Stimulated activated naive CD4-positive, alpha-beta T cell treated with Interleukin-2 at 50 U/mL for 16 hours (primary cell): ENCODE measurements at regions not wholly inside any gene's neighbourhood (a gene's known extent, or its start where the extent isn't known, plus 50 kb on each side); places are given as distances from the start of the nearest gene placed in this dataset.

Experiments
- DNase-seq: peaks from one replicate; lab custom pipeline; 2025; lab: John Stamatoyannopoulos, UW

DNA sequence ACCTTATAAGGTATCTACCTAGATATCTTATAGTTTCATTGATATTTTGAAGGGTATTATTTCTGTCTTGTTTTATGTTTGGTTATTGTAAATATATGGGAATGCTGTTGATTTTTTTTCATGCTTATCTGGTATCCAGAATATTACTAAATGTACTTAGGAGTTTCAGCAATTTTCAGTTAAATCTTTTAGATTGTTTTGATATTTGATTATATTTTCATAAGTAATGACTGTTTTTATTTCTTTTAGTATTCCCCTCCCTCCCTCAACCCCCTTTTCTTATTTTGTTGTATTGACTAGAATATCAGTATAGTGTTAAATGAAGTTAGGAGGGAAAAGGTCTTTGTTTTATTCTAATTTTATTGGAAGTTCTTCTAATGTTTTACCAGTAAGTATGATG, 344.4 kb upstream of the PROX1 start:
- no peak for DNase-seq

DNA sequence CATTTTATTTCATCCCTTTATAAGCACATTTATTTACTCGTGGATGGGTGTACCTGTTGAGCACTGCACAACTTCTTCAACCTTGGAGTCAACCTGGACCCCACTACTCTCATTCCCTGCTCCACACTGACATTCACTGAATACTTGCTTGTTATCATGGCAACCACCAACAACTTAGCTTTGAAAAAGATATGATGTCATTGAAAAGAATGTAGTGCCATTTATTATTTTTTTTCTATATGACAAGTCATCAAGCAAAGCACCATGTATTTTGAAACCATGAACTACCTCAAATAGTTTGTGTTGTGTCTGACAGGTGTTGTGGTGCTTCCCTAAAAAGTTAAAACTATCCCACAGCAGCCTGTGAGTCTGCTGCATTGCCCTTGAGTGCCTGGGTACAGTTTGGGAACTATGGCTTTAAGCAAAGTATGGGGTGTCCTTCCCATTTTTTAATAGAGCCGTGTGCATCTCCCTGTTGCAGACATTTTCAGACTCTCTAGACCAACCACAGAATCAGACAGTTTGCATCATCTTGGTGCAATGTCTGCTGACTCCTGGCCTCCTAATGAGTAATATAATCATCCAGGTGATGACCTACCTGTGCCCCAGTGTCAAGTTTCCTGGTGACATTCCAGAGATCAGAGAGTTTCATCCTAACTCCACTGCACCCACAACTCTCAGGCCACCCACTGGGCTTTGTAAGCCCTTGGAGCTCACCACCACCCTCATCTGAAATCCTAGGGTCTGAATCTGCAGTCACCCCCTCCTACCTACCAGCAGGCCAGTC, 339.7 kb upstream of the PROX1 start:
- DNase-seq: no peak

DNA sequence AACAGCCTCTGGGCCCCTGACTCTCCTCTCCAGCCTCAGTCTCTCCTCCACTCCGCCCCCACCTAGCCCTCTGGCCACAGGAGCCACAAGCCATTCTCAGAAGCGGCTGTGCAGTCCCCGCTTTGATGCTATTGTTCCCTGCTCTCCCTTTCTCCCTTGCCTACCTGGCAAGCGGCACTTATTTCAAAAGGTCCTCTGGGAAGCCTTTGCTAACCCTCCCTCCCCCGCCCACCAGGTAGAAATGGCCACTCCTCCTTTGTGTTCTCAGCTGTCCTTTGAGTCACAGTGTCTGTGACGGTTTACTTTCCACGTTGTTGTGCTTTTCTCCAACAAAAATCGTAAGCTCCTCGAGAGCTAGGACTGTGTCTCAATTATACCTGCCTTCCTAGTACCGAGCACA, 338.4 kb upstream of the PROX1 start:
- no peak for DNase-seq

DNA sequence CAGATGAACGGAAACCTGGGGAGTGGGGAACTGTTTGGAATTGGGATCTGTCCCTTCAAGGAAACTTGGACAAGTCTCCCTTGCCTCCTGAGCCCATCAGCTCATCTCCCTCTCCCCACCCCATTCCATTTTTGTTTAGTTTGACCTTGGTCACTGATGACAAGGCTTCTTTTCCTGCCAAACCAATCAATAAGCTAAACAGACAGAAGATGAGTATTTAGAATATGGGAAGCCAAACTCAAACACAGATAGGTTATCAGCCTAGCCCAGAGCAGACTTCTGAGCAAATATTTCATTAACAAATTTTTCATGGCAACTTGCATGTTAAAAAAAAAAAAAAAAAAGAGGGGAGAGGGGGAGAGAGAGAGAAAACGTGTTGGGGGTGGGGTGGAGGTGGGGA, 337.2 kb upstream of the PROX1 start:
- DNase-seq: no peak

DNA sequence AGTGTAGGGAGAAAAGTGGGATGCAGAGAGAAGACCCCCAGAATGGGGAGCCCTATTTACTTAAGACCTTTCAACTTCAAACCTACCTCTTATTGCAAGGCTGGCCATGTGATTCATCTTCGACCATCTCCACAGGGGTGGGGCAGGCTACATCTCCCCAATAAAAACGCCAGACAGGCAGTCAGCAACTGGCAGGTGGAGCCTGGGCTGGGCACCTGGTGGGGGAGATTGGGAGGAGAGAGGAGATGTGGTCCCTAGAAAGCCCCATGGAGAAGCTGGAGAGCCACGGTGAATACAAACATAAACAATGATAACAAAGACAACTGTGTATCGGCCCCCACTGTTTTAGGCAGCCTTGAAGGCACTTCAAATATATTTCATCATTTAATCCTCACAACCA, 336.7 kb upstream of the PROX1 start:
- no peak for DNase-seq

DNA sequence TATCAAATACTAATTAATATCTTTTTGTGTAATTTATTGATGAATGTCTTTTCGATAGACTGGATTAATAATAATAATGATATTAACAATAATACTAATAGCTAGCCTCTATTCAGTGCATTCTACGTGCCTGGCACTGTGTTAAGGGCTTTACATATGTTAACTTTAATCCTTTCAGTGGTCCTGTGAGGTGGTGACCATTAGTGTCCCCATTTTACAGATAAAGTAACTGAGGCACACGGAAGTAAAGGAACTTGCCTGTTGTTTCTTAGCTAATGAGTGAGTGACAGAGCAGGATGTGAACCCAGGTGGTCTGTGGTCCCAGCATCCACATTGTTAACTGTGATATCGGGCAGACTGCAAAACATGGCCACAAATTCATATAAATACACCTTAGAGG, 335.7 kb upstream of the PROX1 start:
- no peak for DNase-seq

DNA sequence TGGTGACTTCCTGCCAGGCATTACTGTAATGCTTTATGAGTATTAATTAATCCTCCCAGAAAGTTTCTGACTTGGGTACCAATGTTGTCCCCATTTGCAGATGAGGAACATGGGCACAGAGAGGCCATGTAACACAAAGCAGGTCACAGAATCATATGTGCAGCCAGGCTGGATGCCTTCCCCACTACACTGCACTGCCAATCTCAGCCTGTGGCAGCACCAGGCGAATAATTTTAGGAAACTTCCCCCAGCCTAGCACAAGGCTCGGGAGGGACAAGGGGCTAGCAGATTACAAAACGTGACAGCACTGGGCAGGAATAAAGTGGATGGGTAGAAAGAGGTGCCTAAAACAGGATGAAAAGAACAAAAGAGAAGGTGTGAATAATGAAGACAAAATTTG, 331.7 kb upstream of the PROX1 start:
- no peak for DNase-seq

DNA sequence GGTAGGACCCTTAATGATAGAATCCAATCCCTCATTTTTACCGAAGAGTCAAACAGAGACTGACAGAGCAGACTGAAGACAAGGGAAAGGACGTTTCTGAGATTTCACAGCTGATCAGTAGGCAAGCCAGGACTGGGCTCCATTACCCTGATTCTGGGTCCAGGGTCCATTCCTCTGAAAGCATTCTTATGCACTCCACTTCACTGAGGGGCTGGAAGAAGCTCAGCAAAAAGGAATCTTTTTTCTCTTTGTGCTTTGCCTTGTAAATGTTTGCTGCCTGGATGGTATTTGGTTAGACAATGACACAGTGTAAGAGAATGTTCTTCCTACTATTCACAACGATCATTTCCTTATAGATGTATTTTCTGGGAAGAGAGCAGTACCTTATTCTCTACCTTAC, 331.3 kb upstream of the PROX1 start:
- no peak for DNase-seq

DNA sequence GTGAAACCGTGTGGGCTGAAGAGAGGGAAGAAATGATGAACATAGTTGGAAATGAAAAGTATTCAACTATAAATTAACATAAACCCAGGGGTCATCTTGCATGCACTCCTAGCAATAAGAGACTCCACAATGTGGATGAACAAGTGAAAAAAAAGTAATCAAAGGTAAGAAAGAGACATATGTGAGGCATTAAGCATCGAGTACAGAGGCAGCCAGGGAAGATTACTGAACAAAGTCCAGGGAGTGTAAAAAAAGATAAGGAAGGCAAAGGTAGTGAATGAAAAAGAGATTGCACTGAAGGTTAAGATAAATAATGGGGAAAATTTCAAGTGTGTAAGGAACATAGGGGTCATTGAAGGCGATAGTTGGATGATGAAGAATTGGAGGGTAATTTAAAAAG, 330.8 kb upstream of the PROX1 start:
- no peak for DNase-seq

DNA sequence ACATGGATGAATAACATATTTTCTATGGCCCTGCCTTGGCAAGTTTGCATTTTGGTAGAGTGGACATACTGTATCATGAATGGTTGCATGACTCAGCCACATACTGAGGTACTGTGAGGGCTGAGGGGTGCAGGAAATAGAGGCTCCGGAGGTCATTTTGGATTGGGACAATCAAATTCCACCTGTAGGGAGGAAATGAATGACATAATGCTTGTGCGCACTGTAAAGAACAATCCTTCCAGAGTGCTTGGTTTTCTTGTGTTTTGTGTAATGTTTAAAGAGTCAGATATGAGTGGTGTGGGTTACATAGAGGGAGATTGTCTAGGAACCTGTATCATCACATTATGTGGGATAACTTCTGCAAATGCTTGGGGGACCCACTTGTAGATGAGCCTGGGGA, 329.9 kb upstream of the PROX1 start:
- no peak for DNase-seq

DNA sequence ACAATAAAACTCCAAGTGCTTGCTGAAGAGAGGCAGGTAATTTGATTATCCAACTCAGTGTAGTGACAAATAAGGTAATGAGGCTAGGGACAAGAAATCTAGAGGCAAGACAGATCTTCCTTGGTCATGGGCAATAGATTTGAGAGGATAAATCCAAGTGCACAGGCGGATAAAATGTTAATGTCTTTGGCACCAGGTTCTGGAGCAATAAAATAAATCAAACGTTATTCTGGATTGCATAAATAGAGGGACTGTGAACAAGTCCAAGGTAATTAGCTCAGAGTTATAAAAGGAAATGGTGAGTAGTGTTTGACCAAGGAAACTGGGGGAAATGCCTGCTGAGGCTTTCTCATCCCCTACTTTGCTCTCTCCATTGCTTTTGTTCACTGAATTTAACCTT, 329.3 kb upstream of the PROX1 start:
- DNase-seq: no peak

DNA sequence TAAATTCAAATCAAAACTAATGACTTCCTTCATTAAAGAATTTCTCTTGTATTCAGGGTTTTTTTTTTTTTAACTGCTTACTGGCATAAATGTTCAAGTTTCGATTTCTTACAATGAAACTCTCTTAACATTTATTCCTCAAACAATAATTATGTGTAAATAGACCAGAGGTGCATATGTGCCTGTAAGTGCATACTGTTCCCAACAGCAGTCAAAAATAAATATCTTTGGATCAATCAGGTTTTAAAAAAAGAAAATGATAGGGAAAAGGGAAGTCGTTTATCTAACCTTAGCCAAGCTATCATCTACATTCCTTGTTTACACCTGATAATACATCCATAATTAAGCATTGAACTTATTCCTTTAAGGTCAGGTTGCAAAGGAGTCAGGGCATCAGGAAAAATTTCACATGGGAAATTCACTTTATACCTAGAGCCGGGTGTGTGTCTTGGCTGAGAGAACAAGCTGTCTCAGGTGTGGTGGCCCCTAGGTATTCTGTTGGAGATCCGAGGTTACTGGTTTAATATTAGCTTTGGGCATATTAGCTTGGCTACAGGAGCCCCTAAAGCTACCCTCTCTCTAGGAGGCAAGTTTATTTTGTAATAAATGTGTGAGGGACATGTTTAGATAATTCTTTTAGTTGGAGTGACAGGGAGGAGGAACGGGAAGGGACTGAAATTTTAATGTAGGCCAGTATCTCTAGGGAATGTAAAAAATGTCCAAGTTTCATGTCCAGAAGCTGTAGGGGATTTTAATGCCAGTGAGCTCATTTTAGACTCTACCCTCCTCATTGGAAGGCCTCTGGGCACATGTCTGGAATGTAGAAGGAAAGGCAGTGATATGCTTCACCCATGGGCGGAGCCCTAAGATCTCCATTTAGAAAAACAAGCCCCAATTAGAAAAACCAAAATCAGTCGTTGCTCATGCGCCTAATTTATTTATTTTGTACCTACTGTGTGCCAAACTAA, 327.9 kb upstream of the PROX1 start:
- DNase-seq: no peak

DNA sequence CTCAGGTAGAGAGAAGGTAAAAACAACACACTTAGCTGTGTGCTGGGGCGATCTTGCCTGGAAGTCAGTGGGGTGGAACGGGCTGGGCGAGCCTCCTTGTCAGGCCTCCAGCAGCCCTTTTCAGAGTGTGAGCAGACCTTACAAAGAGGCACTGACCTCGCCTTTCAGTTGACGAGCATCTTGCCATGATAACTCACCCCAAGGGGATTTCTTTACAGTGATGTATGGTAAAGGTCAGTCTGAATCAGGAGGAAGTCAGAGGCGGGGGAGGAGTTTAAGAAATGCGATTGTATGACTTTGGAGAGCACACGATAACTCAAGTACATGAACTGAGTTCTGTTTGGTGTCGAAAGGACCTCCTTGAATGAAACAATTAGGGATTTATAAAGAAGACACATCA, 326.5 kb upstream of the PROX1 start:
- DNase-seq: no peak

DNA sequence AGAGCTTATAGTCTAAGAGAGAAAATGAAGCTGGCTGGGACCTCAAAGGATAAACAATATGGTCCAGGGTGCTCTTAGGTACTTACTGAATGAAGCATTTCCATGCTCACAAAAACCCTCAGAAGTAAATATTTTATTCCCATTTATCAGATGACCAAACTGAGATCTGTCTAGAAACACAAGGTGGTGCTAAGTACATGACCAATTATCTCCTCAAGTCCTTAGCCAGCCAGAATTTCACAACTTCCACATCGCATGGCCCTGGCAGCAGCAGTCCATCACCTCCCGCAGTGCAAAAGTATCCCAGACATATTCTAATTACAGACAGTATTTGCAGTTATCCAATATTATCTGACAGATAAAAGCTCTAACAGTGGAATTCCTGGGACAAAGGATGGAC, 321.7 kb upstream of the PROX1 start:
- DNase-seq: no peak

DNA sequence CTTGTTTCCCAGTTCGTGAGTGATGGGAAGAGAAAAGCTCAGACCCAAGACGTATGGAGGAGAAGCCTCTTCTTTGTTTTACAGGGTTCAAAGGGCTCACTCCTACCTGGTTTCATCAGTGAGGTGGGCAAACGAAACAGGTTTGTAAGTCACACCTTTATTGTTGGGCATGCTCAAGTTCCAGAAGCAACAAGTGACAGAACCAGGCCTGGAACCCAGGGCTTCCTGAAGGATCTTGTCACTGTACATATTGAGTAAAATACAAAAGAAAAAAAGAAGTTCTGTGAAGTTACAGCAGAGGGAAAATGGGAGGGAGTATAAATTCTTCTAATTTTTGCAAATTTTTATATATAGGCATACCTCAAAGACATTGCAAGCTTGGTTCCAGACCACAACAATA, 320.9 kb upstream of the PROX1 start:
- no peak for DNase-seq

DNA sequence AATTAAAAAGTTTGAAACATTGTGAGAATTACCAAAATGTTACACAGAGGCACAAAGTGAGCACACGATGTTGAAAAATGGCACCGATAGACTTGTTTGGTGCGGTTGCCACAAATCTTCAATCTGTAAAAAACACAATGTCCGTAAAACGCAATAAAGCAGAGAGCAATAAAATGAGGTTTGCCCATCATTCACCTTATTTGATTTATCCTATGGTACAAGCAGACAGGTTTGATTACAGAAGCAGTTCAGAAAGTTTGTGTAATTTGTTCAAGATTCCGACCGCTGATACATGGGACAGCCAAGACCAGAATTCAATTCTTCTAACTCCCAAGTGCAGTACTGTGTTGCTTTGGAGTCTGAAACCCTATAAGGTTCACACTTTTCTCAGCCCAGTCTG, 318.3 kb upstream of the PROX1 start:
- no peak for DNase-seq

DNA sequence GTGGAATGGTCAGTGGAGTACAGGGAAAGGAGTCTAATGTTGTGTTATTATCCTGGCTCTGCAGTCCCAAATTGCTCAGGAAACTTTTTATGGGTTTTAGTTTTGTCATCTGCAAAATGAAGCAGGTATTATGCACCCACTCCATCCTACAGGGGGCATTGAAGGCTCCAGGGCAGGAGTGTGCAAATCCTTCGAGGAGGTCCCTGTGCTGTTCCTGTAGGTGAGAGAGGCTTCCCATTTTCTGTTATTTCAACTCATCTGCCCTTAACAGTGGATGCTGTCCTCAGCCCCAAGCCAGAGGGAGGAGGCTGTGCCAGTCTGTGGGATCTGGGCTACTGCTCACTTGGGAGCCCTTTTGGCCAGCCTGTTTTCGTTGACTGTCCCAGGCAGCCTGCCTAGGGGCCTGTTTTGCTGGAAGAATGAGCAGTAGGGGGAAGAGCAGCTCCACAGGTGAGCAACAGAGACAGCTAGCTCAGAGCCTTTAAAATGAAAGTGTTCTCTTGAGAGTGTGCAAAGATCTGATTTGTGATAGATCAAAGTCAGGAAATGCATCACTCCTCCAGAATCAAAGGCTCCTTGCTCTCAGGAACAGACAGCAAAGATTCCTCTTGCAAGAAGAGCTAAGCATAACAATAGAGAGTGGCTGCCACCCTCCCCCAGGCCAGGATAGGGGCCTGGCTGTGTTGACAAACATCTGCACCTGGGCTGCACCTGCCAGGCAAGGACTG, 317.6 kb upstream of the PROX1 start:
- no peak for DNase-seq

DNA sequence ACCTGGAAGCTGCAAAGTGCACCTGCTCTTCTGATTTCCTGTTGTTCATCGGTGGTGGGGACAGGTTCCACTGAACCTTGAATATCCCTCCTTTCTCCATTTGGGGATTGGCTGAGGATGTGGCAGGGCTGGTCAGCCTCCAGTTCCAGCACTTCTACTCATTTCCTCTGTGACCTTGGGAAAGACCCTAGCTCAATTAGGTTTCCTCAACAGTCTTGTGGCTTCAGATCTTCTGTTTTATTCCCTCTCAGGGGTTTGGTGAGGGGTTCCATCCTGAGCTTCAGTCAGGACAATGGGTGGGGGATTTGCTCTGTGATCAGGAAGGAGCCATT, 317.1 kb upstream of the PROX1 start:
- no peak for DNase-seq

DNA sequence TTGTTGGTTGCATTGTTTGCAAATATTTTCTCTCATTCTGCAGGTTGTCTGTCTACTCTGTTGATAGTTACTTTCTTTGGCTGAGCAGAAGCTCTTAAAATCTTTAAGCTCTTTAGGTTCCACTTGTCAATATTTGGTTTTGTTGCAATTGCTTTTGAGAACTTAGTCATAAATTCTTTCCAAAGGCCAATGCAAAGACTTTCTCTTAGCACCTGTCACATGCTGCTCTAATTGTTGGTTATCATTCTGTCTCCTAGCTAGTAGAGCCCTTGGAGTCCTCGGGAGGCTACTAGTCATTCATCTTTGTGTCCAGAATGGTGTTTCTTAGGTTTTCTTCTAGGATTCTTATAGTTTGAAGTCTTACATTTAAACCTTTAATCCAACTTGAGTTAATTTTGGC, 312.7 kb upstream of the PROX1 start:
- no peak for DNase-seq

DNA sequence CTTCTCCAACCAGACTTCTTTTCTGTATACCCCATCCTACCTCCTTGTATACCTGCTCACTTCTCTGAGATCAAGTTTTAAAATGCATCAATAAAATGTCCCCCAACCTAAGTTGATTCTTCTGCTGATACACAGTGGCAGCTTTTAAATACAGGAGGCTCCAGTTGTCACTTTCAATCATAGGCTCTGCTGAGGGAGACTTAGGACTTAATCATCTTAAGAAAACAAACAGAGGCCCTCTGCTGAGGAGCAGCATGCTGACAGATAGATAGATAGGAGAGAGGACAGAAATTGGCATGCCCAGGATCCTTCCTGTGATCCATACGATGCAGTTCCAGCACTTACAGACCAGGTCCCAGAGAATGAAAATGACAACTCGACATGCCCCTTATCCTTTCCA, 311.0 kb upstream of the PROX1 start:
- DNase-seq: no peak

DNA sequence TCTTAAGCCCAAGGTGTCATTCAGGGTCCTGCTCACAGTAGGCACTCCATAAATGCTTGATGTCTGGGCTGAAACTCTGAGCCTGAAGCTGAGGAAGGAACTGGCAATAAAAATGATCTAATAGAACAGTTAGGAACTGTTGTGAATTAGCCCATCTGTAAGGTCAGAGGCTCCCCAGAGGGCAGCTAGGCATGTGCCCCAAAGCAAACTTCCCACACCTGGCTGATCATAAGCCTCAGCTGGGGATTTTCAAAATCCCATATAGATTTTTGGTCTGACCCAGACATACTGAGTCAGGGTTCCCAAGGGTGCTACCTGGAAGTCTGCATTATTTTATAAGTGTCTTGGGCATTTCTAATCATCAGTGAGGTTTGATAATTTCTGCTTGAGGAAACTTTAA, 309.4 kb upstream of the PROX1 start:
- DNase-seq: no peak

DNA sequence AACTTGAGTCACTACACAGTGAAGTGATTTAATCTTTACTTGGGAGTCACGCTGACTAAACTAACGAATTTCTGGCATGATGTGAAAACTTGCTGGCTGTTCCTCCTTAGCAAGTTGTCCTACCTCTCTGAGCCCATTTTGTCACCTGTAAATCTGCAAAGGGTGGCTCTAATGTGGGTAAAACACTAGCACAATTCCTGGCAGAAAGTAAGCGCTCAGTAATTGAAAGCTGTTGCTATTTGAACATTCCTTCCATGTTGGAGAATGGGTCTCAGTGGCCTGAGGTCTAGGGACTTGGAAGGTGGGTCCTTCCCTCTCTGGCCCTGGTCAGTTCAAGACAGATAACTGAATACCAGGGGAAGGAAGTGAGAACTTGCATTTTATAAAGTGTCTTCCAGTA, 309.0 kb upstream of the PROX1 start:
- no peak for DNase-seq

DNA sequence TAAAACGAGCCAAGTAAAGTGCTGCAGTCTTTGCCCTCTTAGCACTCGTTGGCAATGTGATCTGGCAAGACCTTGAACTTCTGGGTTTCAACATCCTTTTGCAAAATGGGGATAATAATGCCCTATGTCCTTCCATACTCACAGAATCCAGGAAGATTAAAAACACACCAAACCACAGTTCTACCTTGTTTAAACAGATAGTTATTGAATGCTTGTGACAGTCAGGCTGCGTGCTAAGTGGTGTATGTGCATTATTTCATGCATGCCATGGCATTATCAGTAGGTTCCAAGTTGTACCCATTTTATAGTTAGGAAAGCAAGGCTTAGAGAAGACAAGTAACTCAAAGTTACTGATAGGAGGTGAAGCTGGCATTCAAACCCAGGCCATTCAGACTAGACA, 308.6 kb upstream of the PROX1 start:
- no peak for DNase-seq
